Neural cell (in vitro differentiated cells): ENCODE measurements at regions not wholly inside any gene's neighbourhood (a gene's known extent, or its start where the extent isn't known, plus 50 kb on each side); places are given as distances from the start of the nearest gene placed in this dataset.

Experiments
- H2AFZ ChIP-seq: fragments of 200-600, 300-800 bp; sonication (generic), shearing (Covaris generic); 2 replicates; pipeline ENCODE4 v1.6.0; 2014; ENCODE audit warnings: low read depth, mild to moderate bottlenecking, antibody characterized with exemption, low read length, moderate library complexity
- H3F3A ChIP-seq: fragments of 200-600 bp; shearing (Covaris generic); 2 replicates; pipeline ENCODE4 v1.6.1; 2016; ENCODE audit warnings: mild to moderate bottlenecking, moderate library complexity, mixed read lengths, antibody characterized with exemption, low read length; ENCODE audit not compliant: insufficient read depth, poor library complexity, severe bottlenecking
- H3K27ac ChIP-seq: fragments of 200-600, 300-800 bp; sonication (generic), shearing (Covaris generic); 2 replicates; pipeline ENCODE4 v1.5.1; 2014; ENCODE audit warnings: mild to moderate bottlenecking, low read length, moderate library complexity
- H3K27me3 ChIP-seq: fragments of 300-800, 200-600 bp; sonication (generic), shearing (Covaris generic); 2 replicates; pipeline ENCODE4 v1.6.0; 2014; ENCODE audit warnings: mild to moderate bottlenecking, low read depth, low read length, moderate library complexity; ENCODE audit not compliant: insufficient read depth
- H3K36me3 ChIP-seq: fragments of 300-800, 200-600 bp; sonication (generic), shearing (Covaris generic); 2 replicates; pipeline ENCODE4 v1.5.1; 2014; ENCODE audit warnings: mild to moderate bottlenecking, antibody characterized with exemption, low read length, moderate library complexity; ENCODE audit not compliant: insufficient read depth
- H3K4me2 ChIP-seq: fragments of 300-800, 200-600 bp; sonication (generic), shearing (Covaris generic); 2 replicates; pipeline ENCODE4 v1.6.0; 2014; ENCODE audit warnings: mild to moderate bottlenecking, low read length
- H3K4me3 ChIP-seq: fragments of 300-800, 200-600 bp; sonication (generic), shearing (Covaris generic); 2 replicates; pipeline ENCODE4 v1.5.1; 2014; ENCODE audit warnings: mild to moderate bottlenecking, low read length, moderate library complexity
- H3K79me2 ChIP-seq: fragments of 200-600 bp; shearing (Covaris generic); replicated peaks from 2 replicates; pipeline ENCODE4 v1.6.0; 2014; ENCODE audit warnings: mild to moderate bottlenecking, low read length, moderate library complexity; ENCODE audit not compliant: insufficient read depth
- H3K9ac ChIP-seq: fragments of 300-800, 200-600 bp; sonication (generic), shearing (Covaris generic); 2 replicates; pipeline ENCODE4 v1.6.1; 2016; ENCODE audit warnings: mild to moderate bottlenecking, low read length, mixed read lengths
- H3K9me2 ChIP-seq: fragments of 200-600 bp; shearing (Covaris generic); 2 replicates; pipeline ENCODE4 v1.6.1; 2016; ENCODE audit warnings: mild to moderate bottlenecking, low read length, mixed read lengths; ENCODE audit not compliant: insufficient read depth
- H3K9me3 ChIP-seq: fragments of 200-600, 300-800 bp; sonication (generic), shearing (Covaris generic); 2 replicates; pipeline ENCODE4 v1.6.1; 2016; ENCODE audit warnings: mild to moderate bottlenecking, mixed run types, low read length, moderate library complexity, mixed read lengths
- H4K20me1 ChIP-seq: fragments of 200-600 bp; shearing (Covaris generic); 2 replicates; pipeline ENCODE4 v1.6.1; 2016; ENCODE audit warnings: mild to moderate bottlenecking, mixed run types; ENCODE audit not compliant: insufficient read depth
- CTCF ChIP-seq: fragments of 450-650 bp; IDR thresholded peaks from 2 replicates; pipeline ENCODE4 v1.5.1; 2014; ENCODE audit warnings: antibody characterized with exemption, mild to moderate bottlenecking, moderate library complexity; ENCODE audit not compliant: poor library complexity, severe bottlenecking
- EP300 ChIP-seq: fragments of 450-650 bp; conservative IDR thresholded peaks from 2 replicates; pipeline ENCODE4 v1.6.1; 2014; ENCODE audit warnings: antibody characterized with exemption, mild to moderate bottlenecking, moderate library complexity; ENCODE audit not compliant: poor library complexity, severe bottlenecking
- EZH2 ChIP-seq: fragments of 200-600, 300-800 bp; shearing (Covaris generic), sonication (generic); IDR thresholded peaks from 2 replicates; pipeline ENCODE4 v1.6.1; 2014; ENCODE audit warnings: antibody characterized with exemption, low read length, borderline replicate concordance, mild to moderate bottlenecking; ENCODE audit not compliant: insufficient read depth, poor library complexity, severe bottlenecking
- MXI1 ChIP-seq: fragments of 450-650 bp; conservative IDR thresholded peaks from 2 replicates; pipeline ENCODE4 v1.6.1; 2014; ENCODE audit warnings: antibody characterized with exemption, mild to moderate bottlenecking; ENCODE audit not compliant: poor library complexity, severe bottlenecking
- POLR2AphosphoS5 ChIP-seq: IDR thresholded peaks from 2 replicates; pipeline ENCODE4 v1.6.1; 2012
- RAD21 ChIP-seq: fragments of 450-650 bp; conservative IDR thresholded peaks from 2 replicates; pipeline ENCODE4 v1.6.1; 2014; ENCODE audit warnings: antibody characterized with exemption, mild to moderate bottlenecking, moderate library complexity
- REST ChIP-seq: IDR thresholded peaks from 2 replicates; pipeline ENCODE4 v1.6.1; 2012; ENCODE audit warnings: borderline replicate concordance
- SMC3 ChIP-seq: fragments of 450-650 bp; conservative IDR thresholded peaks from 2 replicates; pipeline ENCODE4 v1.6.1; 2014; ENCODE audit warnings: antibody characterized with exemption, mild to moderate bottlenecking, moderate library complexity; ENCODE audit not compliant: poor library complexity
- TAF1 ChIP-seq: IDR thresholded peaks from 2 replicates; pipeline ENCODE4 v1.6.1; 2012; ENCODE audit warnings: low read depth

GRCh38 chr3:127097072-127097405, 95.9 kb upstream of the PRR23E start:
- Histone ChIP-seq H3K9ac (no peak overlapping the region), H3K36me3 (no peaks in the 10 kb centered on the region), H2AFZ (no peak overlapping the region), H3K79me2 (no peaks in the 10 kb centered on the region), H3K9me2 (no peaks in the 10 kb centered on the region), H3F3A (no peaks in the 10 kb centered on the region), H3K27ac (no peak overlapping the region), H3K4me3 (no peak overlapping the region), H3K4me2 (no peak overlapping the region), H4K20me1 (no peaks in the 10 kb centered on the region), H3K9me3 (no peaks in the 10 kb centered on the region), H3K27me3 (no peaks in the 10 kb centered on the region)
- no peak for TF ChIP-seq RAD21
- TF ChIP-seq SMC3 = no peak
- TF ChIP-seq POLR2AphosphoS5 = no peak
- no peak for TF ChIP-seq TAF1
- TF ChIP-seq REST = no peak
- TF ChIP-seq CTCF = no peak
- no peak for TF ChIP-seq EP300

GRCh38 chr3:127097481-127097880, 95.5 kb upstream of the PRR23E start:
- no peak overlapping the region for H3K27ac ChIP-seq
- H4K20me1 ChIP-seq = no peaks in the 10 kb centered on the region
- H3K27me3 ChIP-seq = no peaks in the 10 kb centered on the region
- H3K4me3 ChIP-seq = no peak overlapping the region
- H3K4me2 ChIP-seq = no peak overlapping the region
- H3K9me3 ChIP-seq = no peaks in the 10 kb centered on the region
- no peaks in the 10 kb centered on the region for H3F3A ChIP-seq
- H3K79me2 ChIP-seq = no peaks in the 10 kb centered on the region
- H3K9ac ChIP-seq = no peak overlapping the region
- TF ChIP-seq RAD21 (no peak), TAF1 (no peak), SMC3 (no peak), REST (no peak), POLR2AphosphoS5 (no peak), EP300 (no peak), CTCF (no peak), MXI1 (no peak), EZH2 (no peak)
- no peak overlapping the region for H2AFZ ChIP-seq
- H3K36me3 ChIP-seq = no peaks in the 10 kb centered on the region
- no peaks in the 10 kb centered on the region for H3K9me2 ChIP-seq
